ENCODE measurements at regions not wholly inside any gene's neighbourhood (a gene's known extent, or its start where the extent isn't known, plus 50 kb on each side); places are given as distances from the start of the nearest gene placed in this dataset.
"Not testable (repeated sequence)": the region's sequence is repeated elsewhere in the genome, so short reads cannot be mapped to it uniquely, and the experiment has no call there.

DNA sequence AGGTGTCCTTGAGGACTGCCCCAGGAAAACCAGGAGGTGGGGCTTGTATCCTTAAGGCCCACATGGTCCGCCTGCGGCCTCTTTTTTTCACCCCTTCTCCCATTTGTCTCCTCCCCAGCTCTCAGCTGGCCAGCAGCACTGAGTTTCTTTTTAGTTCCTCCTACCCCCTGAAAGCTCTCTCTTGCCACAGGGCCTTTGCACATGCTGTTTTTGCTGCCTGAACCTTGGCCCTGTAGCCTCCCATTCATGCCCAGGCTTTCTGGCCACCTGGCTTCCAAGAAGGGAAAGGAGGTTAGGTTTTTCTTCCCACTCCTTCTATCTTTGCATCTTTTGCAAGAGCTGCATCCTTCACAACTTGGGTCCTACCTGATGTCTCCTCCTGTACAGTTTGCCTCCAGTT lies 358.1 kb downstream of the VRK1 start:
- DNase-seq, result no peak

DNA sequence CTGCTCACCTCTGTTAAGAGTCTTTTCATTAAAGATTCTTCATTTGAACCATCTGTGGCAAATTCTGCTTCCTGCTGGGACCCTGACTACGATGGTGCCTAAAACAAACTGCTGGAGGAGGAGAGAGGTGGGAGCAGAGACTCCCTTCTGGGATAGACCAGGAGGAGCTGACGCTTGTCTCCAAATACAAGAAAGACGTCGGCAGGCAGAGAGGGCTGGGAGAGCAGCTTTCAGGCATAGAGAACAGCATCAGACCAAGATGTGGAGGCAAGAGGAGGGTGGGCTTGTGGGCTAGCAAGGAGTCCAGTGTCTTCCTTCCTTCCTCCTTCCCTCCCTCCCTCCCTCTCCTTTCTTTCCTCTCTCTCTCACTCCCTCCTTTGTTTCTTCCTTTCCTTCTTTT lies 358.6 kb downstream of the VRK1 start:
- DNase-seq, result no peak

GRCh38 chr14:97156705-97157104 lies 359.5 kb downstream of the VRK1 start:
- DNase-seq, result no peak

DNA sequence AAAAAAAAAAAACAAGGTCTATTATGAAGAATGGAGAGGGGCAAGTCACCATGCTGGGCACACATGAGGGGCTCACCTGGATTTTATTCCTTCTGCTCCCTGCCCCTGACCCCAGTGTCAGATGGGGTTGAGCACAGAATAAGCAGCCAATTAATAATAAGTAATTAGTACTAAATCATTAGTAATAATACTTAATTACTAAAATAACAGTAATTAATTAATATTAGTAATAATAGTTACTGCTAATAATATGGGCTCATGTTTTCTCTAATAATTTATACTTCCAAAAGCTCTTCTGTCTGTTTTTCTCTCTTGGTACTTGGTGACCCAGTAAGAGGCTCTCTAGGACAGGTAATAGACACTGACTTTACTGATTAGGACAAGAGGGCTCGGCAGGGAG lies 360.9 kb downstream of the VRK1 start:
- DNase-seq, result no peak

- no peak for DNase-seq
Observed at GRCh38 chr14:97159124-97159523, 361.9 kb downstream of the VRK1 start.

DNA sequence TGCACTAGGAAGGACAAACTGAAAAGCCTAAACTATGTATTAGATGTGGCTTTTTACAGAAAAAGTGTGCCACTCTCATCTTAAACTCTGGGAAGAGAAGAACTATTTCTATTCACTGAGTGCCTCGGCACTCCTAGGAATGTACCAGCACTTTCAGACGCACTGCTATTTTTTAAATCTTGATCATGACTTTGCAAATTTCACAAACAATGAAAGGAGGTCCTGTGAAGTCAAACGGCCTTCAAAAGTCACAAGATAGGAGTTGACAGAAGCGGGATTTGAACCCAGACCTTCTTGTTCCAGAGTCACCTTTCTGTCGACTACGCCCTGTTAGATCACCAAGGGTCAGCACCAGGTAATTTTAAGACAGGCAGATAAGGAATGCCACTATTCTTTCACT lies 365.4 kb downstream of the VRK1 start:
- DNase-seq, result no peak

DNA sequence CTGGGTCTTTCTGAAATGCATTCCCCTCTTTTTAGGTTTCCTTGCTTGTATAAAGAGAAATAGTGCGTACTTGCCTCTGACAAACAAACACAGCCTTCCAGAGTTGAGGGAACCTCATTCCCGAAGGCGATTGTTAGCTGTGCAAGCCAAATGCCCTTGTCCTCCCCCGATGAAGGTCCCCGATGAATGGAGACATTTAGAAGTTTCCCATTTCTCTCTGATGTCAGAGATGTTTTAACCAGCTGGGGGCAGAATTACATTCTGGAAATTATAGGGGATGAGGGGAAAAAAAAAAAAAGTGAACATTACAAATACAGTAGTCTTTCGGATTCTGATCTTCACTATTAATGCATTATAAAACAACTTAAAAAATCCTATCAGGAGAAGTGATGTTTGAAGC lies 366.8 kb downstream of the VRK1 start:
- no peak for DNase-seq

- no peak for DNase-seq
Observed at GRCh38 chr14:97166497-97166896, 369.3 kb downstream of the VRK1 start.

GRCh38 chr14:97167577-97167976 lies 370.4 kb downstream of the VRK1 start:
- DNase-seq, result not testable (repeated sequence)

GRCh38 chr14:97172644-97173043 lies 375.5 kb downstream of the VRK1 start:
- DNase-seq, result no peak

GRCh38 chr14:97177016-97177415 lies 379.8 kb downstream of the VRK1 start:
- DNase-seq, result no peak

GRCh38 chr14:97177635-97178034 lies 380.5 kb downstream of the VRK1 start:
- no peak for DNase-seq

DNA sequence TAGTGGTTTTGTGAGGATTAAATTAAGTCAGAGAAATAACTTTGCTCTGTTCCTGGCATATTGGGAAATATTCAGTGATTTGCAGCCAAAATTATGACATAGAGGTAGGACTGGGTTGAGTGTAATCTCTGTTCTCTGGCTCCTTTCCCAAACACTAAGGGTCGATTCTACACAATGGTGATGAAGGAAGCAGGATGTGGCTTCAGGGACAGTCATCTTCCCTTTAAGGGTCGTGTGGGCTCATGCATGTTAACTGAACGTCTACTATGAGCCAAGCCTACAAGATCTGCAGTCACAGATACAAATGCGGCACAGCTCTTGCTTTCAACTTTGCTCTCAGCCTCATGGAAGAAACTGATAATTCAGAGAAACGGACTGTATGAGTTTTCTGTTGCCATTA lies 381.6 kb downstream of the VRK1 start:
- no peak for DNase-seq

DNA sequence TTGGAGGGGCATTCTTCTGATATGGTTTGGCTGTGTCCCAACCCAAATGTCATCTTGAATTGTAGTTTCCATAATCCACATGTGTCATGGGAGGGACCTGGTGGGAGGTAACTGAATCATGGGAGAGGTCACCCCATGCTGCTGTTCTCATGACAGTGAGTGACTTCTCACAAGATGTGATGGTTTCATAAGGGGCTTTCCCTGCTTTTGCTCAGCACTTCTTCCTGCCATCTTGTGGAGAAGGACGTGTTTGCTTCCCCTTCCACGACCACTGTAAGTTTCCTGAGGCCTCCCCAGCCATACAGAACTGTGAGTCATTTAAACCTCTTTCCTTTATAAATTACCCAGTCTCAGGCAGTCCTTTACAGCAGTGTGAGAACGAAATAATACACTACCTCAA lies 382.4 kb downstream of the VRK1 start:
- DNase-seq, result no peak

GRCh38 chr14:97180304-97181200 lies 383.4 kb downstream of the VRK1 start:
- no peak for DNase-seq

GRCh38 chr14:97185186-97185585 lies 388.0 kb downstream of the VRK1 start:
- DNase-seq, result no peak

- no peak for DNase-seq
Observed at GRCh38 chr14:97187916-97188315, 390.7 kb downstream of the VRK1 start.

GRCh38 chr14:97196336-97196735 lies 399.2 kb downstream of the VRK1 start:
- no peak for DNase-seq

DNA sequence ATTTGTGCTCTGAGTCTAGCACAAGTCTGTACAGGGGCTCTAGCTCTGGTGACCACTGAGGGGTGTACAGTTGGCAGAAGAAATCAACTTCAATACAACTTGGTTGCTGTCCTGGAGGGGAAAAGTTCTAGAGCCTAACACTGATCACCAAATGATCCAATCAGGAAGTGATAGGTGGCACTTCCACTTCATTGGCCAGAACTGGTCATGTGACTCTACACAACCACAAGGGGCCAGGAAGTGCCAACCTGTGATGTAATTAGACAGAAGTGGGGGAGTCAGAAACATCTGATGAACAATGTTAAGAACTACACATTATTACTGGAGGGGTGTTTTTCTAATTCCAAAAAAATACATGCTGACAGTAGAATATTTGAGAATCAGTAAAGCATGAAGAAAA lies 401.6 kb downstream of the VRK1 start:
- DNase-seq, result no peak

DNA sequence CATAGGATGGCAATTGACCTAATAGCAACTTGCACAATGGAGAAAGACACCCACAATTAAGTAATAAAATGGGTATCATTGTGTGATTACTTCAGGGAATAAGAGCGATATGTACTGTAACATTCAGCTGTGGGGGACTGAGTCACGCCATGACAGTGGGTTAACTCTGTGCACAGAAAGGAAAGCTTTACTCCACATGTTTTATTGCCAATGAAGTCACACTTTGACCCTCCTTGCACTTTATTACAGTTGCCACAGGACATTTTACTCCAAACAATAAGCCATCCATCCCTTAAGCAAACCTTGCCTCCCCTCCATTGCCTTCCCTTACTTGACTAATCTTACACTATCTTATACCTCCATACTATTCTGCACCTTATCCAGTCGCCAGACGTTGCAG lies 403.1 kb downstream of the VRK1 start:
- no peak for DNase-seq

- no peak for DNase-seq
Observed at GRCh38 chr14:97206916-97207315, 409.7 kb downstream of the VRK1 start.

DNA sequence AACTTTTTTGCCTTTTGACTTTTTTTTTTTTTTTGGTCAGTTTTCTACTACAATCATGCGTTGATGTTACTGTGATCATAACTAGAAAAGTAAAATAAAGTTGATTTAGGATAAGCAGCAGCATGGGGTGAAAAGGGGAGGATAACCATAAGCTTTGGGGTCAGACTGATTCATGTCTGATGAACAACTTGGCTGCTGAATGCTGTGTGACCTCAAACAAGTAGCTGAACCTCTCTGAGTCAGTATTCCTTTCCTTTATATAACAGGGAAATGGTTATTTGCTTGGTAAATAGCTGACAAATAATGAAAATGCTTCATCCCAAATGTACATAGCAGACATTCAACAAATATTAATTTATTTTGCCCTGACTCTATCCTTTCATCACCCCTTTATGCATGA lies 413.0 kb downstream of the VRK1 start:
- no peak for DNase-seq

DNA sequence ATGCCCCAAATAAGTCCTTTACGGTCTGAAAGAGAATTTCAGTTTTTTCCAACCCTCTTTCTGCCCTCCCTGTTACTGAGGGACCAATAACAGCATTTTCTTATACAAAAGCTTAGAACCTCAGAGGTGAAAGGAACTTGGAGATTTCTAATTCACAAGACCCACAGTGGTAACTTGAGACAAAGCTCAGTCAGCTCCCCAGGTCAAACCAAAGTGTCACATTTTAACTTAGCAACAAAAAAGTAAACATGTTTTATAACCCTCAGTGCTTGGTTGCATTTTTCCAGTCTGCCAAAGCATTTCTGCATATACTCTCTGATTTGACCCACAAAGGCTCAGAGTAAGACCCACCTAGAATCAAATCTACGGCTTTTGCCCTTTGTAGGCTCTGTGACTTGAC lies 415.2 kb downstream of the VRK1 start:
- DNase-seq, result no peak

DNA sequence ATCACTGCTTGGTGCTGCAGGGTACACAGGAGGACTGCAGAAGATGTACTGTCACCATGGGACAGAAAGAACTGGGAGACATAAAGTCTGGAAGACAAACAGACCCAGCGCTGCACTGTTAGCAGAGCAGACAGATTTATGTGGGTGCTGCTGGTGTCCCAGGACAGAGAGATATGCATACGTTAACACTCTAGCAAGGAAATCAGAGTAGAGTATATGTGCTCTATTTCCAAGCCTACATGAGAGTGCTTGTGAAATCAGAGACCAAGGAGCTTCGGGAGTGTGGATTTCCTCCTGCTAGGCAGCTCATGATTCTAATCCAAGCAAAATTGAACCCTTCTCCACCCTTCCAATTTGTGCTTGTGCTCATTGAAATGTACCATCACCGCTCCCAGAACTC lies 416.5 kb downstream of the VRK1 start:
- no peak for DNase-seq
